H1 (cell line): ENCODE measurements at regions not wholly inside any gene's neighbourhood (a gene's known extent, or its start where the extent isn't known, plus 50 kb on each side); places are given as distances from the start of the nearest gene placed in this dataset.

Source experiments
- CTCF ChIA-PET: fragments of 300-600 bp; sonication (Branson Sonifier 250); formaldehyde crosslinking; loops from one replicate; lab custom pipeline; 2021; ENCODE audit not compliant: partially characterized antibody; lab: Charles Lee
- POLR2A ChIA-PET: fragments of 300-600 bp; sonication (Branson Sonifier 250); formaldehyde crosslinking; loops from one replicate; lab custom pipeline; 2021; ENCODE audit warnings: inconsistent platforms; ENCODE audit not compliant: partially characterized antibody; lab: Charles Lee
- DNase-seq, 2 experiments: peaks; one replicate each; pipeline versions ENCODE4 v3.0.0 to v3.0.0-alpha.2; 2010 to 2022; ENCODE audit warnings: low spot score in 2 of 2, low read depth in 1 of 2, mixed read lengths in 1 of 2
- FAIRE-seq: peaks from 2 replicates; lab custom pipeline; 2011; peaks lifted over from hg19 to GRCh38; lab: Jason Lieb, UNC
- H2AFZ ChIP-seq: 2 replicates; pipeline ENCODE4 v1.8.1; 2012; ENCODE audit warnings: low read length, inconsistent platforms
- H2AK5ac ChIP-seq: 2 replicates; pipeline ENCODE4 v1.6.1; 2013; ENCODE audit warnings: low read depth, low read length
- H2BK120ac ChIP-seq: replicated peaks from 2 replicates; pipeline ENCODE3; 2013; ENCODE audit warnings: low read depth, low read length, inconsistent platforms
- H2BK12ac ChIP-seq: 2 replicates; pipeline ENCODE4 v1.6.1; 2013; ENCODE audit warnings: low read depth, low read length
- H2BK15ac ChIP-seq: 2 replicates; pipeline ENCODE4 v1.6.1; 2013; ENCODE audit warnings: low read length
- H2BK20ac ChIP-seq: 2 replicates; pipeline ENCODE4 v1.6.1; 2013; ENCODE audit warnings: low read length
- H2BK5ac ChIP-seq: 2 replicates; pipeline ENCODE4 v1.6.1; 2013; ENCODE audit warnings: low read depth, low read length
- H3K14ac ChIP-seq: 2 replicates; pipeline ENCODE4 v1.6.1; 2013; ENCODE audit warnings: inconsistent platforms; ENCODE audit not compliant: insufficient read length
- H3K18ac ChIP-seq: 2 replicates; pipeline ENCODE4 v1.6.1; 2013; ENCODE audit warnings: low read length; ENCODE audit errors: extremely low read depth
- H3K23ac ChIP-seq: 2 replicates; pipeline ENCODE4 v1.6.1; 2013; ENCODE audit warnings: inconsistent platforms; ENCODE audit not compliant: insufficient read length
- H3K23me2 ChIP-seq: 2 replicates; pipeline ENCODE4 v1.6.1; 2013; ENCODE audit warnings: low read depth, low read length
- H3K27ac ChIP-seq: 2 replicates; pipeline ENCODE4 v1.6.1; 2011; ENCODE audit warnings: low read depth, low read length, inconsistent platforms
- H3K27me3 ChIP-seq, 4 experiments: replicated peaks in 1 of 4; 1 replicate in 1 of 4; 2 replicates in 3 of 4; pipeline versions ENCODE4 v1.6.1 to v1.8.1; 2011 to 2013; ENCODE audit warnings: low read length in 3 of 4, mild to moderate bottlenecking in 3 of 4, inconsistent platforms in 2 of 4, mixed read lengths in 2 of 4, moderate library complexity in 1 of 4; ENCODE audit not compliant: control insufficient read depth in 3 of 4, insufficient read depth in 3 of 4; ENCODE audit errors: extremely low read depth in 1 of 4
- H3K36me3 ChIP-seq, 4 experiments: 2 replicates each; pipeline versions ENCODE4 v1.6.1 to v1.8.1; 2011 to 2013; ENCODE audit warnings: mild to moderate bottlenecking in 4 of 4, low read length in 3 of 4, moderate library complexity in 2 of 4, control low read depth in 1 of 4, inconsistent platforms in 1 of 4; ENCODE audit not compliant: insufficient read depth in 4 of 4, control insufficient read depth in 2 of 4
- H3K4ac ChIP-seq: replicated peaks from 2 replicates; pipeline ENCODE3; 2013; ENCODE audit warnings: low read length, low read depth, mixed read lengths, inconsistent platforms; ENCODE audit not compliant: insufficient read length
- H3K4me1 ChIP-seq, 4 experiments: replicated peaks in 1 of 4; 1 replicate in 1 of 4; 2 replicates in 3 of 4; pipeline versions ENCODE4 v1.6.1 to v1.8.1; 2011 to 2013; ENCODE audit warnings: low read length in 3 of 4, inconsistent platforms in 2 of 4, mixed read lengths in 1 of 4; ENCODE audit not compliant: insufficient read depth in 4 of 4, control insufficient read depth in 3 of 4
- H3K4me2 ChIP-seq, 2 experiments: 2 replicates each; pipeline versions ENCODE4 v1.6.1 to v1.8.1; 2011 to 2013; ENCODE audit warnings: low read depth in 2 of 2, low read length in 2 of 2, control low read depth in 1 of 2, inconsistent platforms in 1 of 2, mild to moderate bottlenecking in 1 of 2; ENCODE audit not compliant: insufficient read depth in 1 of 2
- H3K4me3 ChIP-seq, 4 experiments: fragments of 200-600, 300-600 bp in 1 of 4; sonication (generic), shearing (Covaris generic), sonication (Bioruptor Twin) in 1 of 4; 2 replicates each; pipeline versions ENCODE4 v1.5.1 to v1.8.1; 2011 to 2016; ENCODE audit warnings: low read length in 4 of 4, low read depth in 3 of 4, control low read depth in 2 of 4, inconsistent platforms in 2 of 4, mild to moderate bottlenecking in 2 of 4, mixed read lengths in 1 of 4, moderate library complexity in 1 of 4; ENCODE audit not compliant: insufficient read depth in 2 of 4; ENCODE audit errors: extremely low read depth in 1 of 4
- H3K56ac ChIP-seq: replicated peaks from 2 replicates; pipeline ENCODE3; 2013; ENCODE audit warnings: low read depth, mild to moderate bottlenecking, mixed read lengths, low read length, inconsistent platforms; ENCODE audit not compliant: insufficient read length
- H3K79me1 ChIP-seq: 2 replicates; pipeline ENCODE4 v1.6.1; 2013; ENCODE audit warnings: low read depth, low read length, control low read depth
- H3K79me2 ChIP-seq, 2 experiments: 2 replicates each; pipeline versions ENCODE4 v1.6.1 to v1.8.1; 2012 to 2013; ENCODE audit warnings: low read length in 2 of 2, mild to moderate bottlenecking in 2 of 2, inconsistent platforms in 1 of 2; ENCODE audit not compliant: insufficient read depth in 2 of 2, control insufficient read depth in 1 of 2
- H3K9ac ChIP-seq, 4 experiments: replicated peaks in 1 of 4; 1 replicate in 1 of 4; 2 replicates in 3 of 4; pipeline versions ENCODE4 v1.6.1 to v1.8.1; 2011 to 2013; ENCODE audit warnings: low read depth in 3 of 4, low read length in 3 of 4, control low read depth in 2 of 4, mild to moderate bottlenecking in 2 of 4, moderate library complexity in 2 of 4, inconsistent platforms in 1 of 4; ENCODE audit errors: extremely low read depth in 1 of 4
- H3K9me3 ChIP-seq, 2 experiments: 2 replicates each; pipeline versions ENCODE4 v1.6.1 to v1.8.1; 2012 to 2013; ENCODE audit warnings: mild to moderate bottlenecking in 2 of 2, moderate library complexity in 2 of 2, control low read depth in 1 of 2, inconsistent platforms in 1 of 2, low read depth in 1 of 2, low read length in 1 of 2, mixed read lengths in 1 of 2; ENCODE audit not compliant: insufficient read depth in 2 of 2
- H4K20me1 ChIP-seq, 2 experiments: replicated peaks in 1 of 2; 2 replicates each; pipeline versions ENCODE3 to v1.8.1; 2011 to 2013; ENCODE audit warnings: inconsistent platforms in 2 of 2, low read length in 2 of 2, mild to moderate bottlenecking in 1 of 2; ENCODE audit not compliant: insufficient read depth in 2 of 2, control insufficient read depth in 1 of 2
- H4K5ac ChIP-seq: 2 replicates; pipeline ENCODE4 v1.6.1; 2013; ENCODE audit warnings: low read length, low read depth, mixed read lengths, inconsistent platforms; ENCODE audit not compliant: insufficient read length
- H4K8ac ChIP-seq: 2 replicates; pipeline ENCODE4 v1.8.0; 2013; ENCODE audit warnings: mild to moderate bottlenecking, moderate library complexity, low read length, inconsistent platforms; ENCODE audit not compliant: insufficient read depth; ENCODE audit errors: extremely low read depth
- H4K91ac ChIP-seq: replicated peaks from 2 replicates; pipeline ENCODE3; 2013; ENCODE audit warnings: low read length, mixed read lengths, inconsistent platforms; ENCODE audit not compliant: insufficient read length
- ATF3 ChIP-seq: IDR thresholded peaks from 2 replicates; pipeline ENCODE4 v1.6.1; 2011; ENCODE audit warnings: low read depth, mild to moderate bottlenecking, low read length; ENCODE audit not compliant: insufficient read depth
- BRCA1 ChIP-seq: IDR thresholded peaks from 2 replicates; pipeline ENCODE4 v1.6.1; 2012; ENCODE audit warnings: low read depth, low read length, improper control_type of control experiment
- CHD1 ChIP-seq: IDR thresholded peaks from 2 replicates; pipeline ENCODE4 v1.6.1; 2012; ENCODE audit warnings: low read depth, low read length, improper control_type of control experiment
- PHF8 ChIP-seq: fragments of 200-600 bp; sonication (generic); conservative IDR thresholded peaks from 2 replicates; pipeline ENCODE4 v1.7.1; 2012; ENCODE audit warnings: low read depth, mild to moderate bottlenecking, inconsistent platforms, low read length, moderate library complexity
- POLR2AphosphoS5 ChIP-seq: IDR thresholded peaks from 2 replicates; pipeline ENCODE4 v1.6.1; 2011; ENCODE audit warnings: low read depth, low read length
- RXRA ChIP-seq: IDR thresholded peaks from 2 replicates; pipeline ENCODE4 v1.6.1; 2011; ENCODE audit warnings: low read depth, mild to moderate bottlenecking, low read length, moderate library complexity; ENCODE audit not compliant: insufficient read depth
- SAP30 ChIP-seq: fragments of 300-600 bp; sonication (generic); IDR thresholded peaks from 2 replicates; pipeline ENCODE4 v1.7.1; 2012; ENCODE audit warnings: low read length, moderate library complexity, mild to moderate bottlenecking, inconsistent platforms; ENCODE audit not compliant: insufficient read depth, insufficient replicate concordance
- SP4 ChIP-seq: IDR thresholded peaks from 2 replicates; pipeline ENCODE4 v1.6.1; 2012; ENCODE audit warnings: low read length, inconsistent platforms
- SUZ12 ChIP-seq: fragments of 200-600 bp; sonication (generic); IDR thresholded peaks from 2 replicates; pipeline ENCODE4 v1.6.1; 2012; ENCODE audit warnings: mild to moderate bottlenecking, inconsistent platforms, low read length, moderate library complexity, mixed read lengths
- TBP ChIP-seq: IDR thresholded peaks from 2 replicates; pipeline ENCODE4 v1.6.1; 2011; ENCODE audit warnings: low read depth, low read length, improper control_type of control experiment
- TCF12 ChIP-seq: IDR thresholded peaks from 2 replicates; pipeline ENCODE4 v1.6.1; 2011; ENCODE audit warnings: low read depth, mild to moderate bottlenecking, low read length
- WGBS, 2 experiments: shearing (Covaris generic) in 1 of 2; methylation state at CpG; one replicate each; pipeline versions ENCODE4 v1.1.6 to v1.1.7; 2013 to 2015; ENCODE audit warnings: low lambda C conversion rate in 2 of 2, mixed read lengths in 2 of 2, inconsistent platforms in 1 of 2, low coverage in 1 of 2, missing lambda C conversion rate in 1 of 2; ENCODE audit not compliant: insufficient replicate concordance in 2 of 2, insufficient coverage in 1 of 2, insufficient read length in 1 of 2; ENCODE audit errors: extremely low coverage in 1 of 2, missing lambda C conversion rate in 1 of 2; 5-methylcytosine and 5-hydroxymethylcytosine counted together

DNA sequence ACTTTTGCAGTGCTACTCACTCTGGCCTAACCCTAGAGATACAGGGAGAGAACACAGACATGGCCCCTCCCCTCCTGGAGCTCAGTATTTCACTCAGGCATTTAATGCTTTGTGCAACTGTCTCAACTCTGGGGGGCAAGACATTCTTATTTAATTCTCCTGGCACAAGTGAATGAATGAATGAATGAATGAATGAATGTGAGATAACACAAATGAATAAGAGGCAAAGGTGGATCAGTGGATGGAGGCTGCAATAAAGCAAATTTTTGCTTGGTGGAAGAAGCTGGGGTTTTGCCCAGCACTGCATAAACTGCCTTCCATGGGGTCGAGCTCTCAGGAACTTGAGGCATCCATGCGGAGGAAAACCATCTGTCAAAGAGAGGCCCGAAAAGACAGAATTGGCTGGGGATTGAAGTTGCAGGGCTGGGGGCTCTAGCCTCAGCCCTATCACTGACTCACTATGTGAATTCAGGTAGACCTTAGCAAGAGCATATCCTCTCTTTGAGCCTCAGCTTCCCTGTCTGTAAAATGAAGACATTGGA lies 441.4 kb upstream of the ZMIZ1 start:
- Histone ChIP-seq H3K4me3 (no peak overlapping the region), H2BK15ac (no peak overlapping the region), H2AFZ (no peak overlapping the region), H3K9ac (no peak overlapping the region), H4K5ac (no peak overlapping the region), H3K27me3 (peaks cover 0 to 3% (median 0%) of the 10 kb centered on the region in 4 experiments; a peak in 1 of 7 replicates), H2BK20ac (no peak overlapping the region), H3K4me1 (no peaks in the 10 kb centered on the region), H3K23ac (no peak overlapping the region), H4K91ac (no peak overlapping the region), H3K79me2 (no peaks in the 10 kb centered on the region), H3K4me2 (no peak overlapping the region), H2AK5ac (no peak overlapping the region), H2BK5ac (no peak overlapping the region), H3K56ac (no peak overlapping the region), H3K14ac (no peak overlapping the region), H3K27ac (no peak overlapping the region), H3K23me2 (no peaks in the 10 kb centered on the region), H3K4ac (no peak overlapping the region), H3K18ac (no peak overlapping the region), H2BK120ac (no peak overlapping the region), H3K36me3 (no peaks in the 10 kb centered on the region), H4K20me1 (no peaks in the 10 kb centered on the region), H4K8ac (no peak overlapping the region), H3K9me3 (no peaks in the 10 kb centered on the region), H3K79me1 (no peaks in the 10 kb centered on the region), H2BK12ac (no peak overlapping the region)
- FAIRE-seq (no peak), DNase-seq (no peak)
- CTCF ChIA-PET: interaction anchor here (0.6 to 1.3 kb wide), 3 partner anchors 12 to 229 kb away, joined by 3 to 4 read pairs (median 3); no protein-coding TSS in a partner anchor
- TF ChIP-seq SAP30 (no peak), SP4 (no peak), PHF8 (no peak), SUZ12 (no peak), RXRA (no peak), TCF12 (no peak), BRCA1 (no peak), ATF3 (no peak), POLR2AphosphoS5 (no peak), TBP (no peak), CHD1 (no peak)
- POLR2A ChIA-PET: no interaction called here
- 96% methylated on average over 3 of the region's 3 CpGs; no CpG with 5 or more reads in 1 of the 2 experiments for WGBS, 2 experiments
